Upper lobe of left lung (tissue), 6 donors: ENCODE measurements at regions not wholly inside any gene's neighbourhood (a gene's known extent, or its start where the extent isn't known, plus 50 kb on each side); places are given as distances from the start of the nearest gene placed in this dataset.

ENCODE experiments used
- ATAC-seq, 2 donors: fragments of 200-7000 bp; cut with Tn5 transposase; one replicate each; pipeline ENCODE4 v1.9.1; 2022; ENCODE audit warnings: mild to moderate bottlenecking in 2 of 2, moderate library complexity in 2 of 2; ENCODE audit not compliant: low FRiP score in 2 of 2
- DNase-seq, 2 donors: peaks; one replicate each; pipeline ENCODE4 v3.0.0-alpha.2; 2019 to 2020
- H3K27ac ChIP-seq, 4 donors: fragments of 200-600 bp; sonication (generic); one replicate each; pipeline ENCODE4 v1.5.1; 2016 to 2019
- H3K27me3 ChIP-seq, 4 donors: fragments of 200-600 bp; sonication (generic); one replicate each; pipeline ENCODE4 v1.5.1; 2017 to 2019
- H3K36me3 ChIP-seq, 4 donors: fragments of 200-600 bp; sonication (generic); one replicate each; pipeline ENCODE4 v1.5.1; 2016 to 2019
- H3K4me1 ChIP-seq, 4 donors: fragments of 200-600 bp; sonication (generic); one replicate each; pipeline ENCODE4 v1.5.1; 2018 to 2019
- H3K4me3 ChIP-seq, 4 donors: fragments of 200-600 bp; sonication (generic); one replicate each; pipeline ENCODE4 v1.5.1; 2017 to 2019; ENCODE audit warnings: mild to moderate bottlenecking in 2 of 4, moderate library complexity in 1 of 4
- H3K9me3 ChIP-seq, 4 donors: fragments of 200-600 bp; sonication (generic); one replicate each; pipeline ENCODE4 v1.5.1; 2018 to 2019
- EP300 ChIP-seq, 4 donors: sonication (generic); formaldehyde crosslinking; IDR thresholded peaks; one replicate each; pipeline ENCODE4 v1.5.1; 2017; ENCODE audit warnings: antibody characterized with exemption in 4 of 4, control low read depth in 2 of 4
- POLR2A ChIP-seq, 4 donors: fragments of 450-650 bp; IDR thresholded peaks; one replicate each; pipeline ENCODE4 v1.5.1; 2016 to 2017; ENCODE audit warnings: antibody characterized with exemption in 4 of 4, mild to moderate bottlenecking in 2 of 4
- POLR2AphosphoS5 ChIP-seq, 2 donors: sonication (generic); formaldehyde crosslinking; IDR thresholded peaks; one replicate each; pipeline ENCODE4 v1.5.1; 2017; ENCODE audit warnings: antibody characterized with exemption in 2 of 2
- WGBS, 2 donors: methylation state at CpG; one replicate each; pipeline ENCODE4 v1.1.5; 2017 to 2018; 5-methylcytosine and 5-hydroxymethylcytosine counted together
- TF ChIP-seq, protein P1 (sequence below), 6 experiments: fragments of 450-650 bp in 4 of 6; fragments of 200-600 bp in 2 of 6; sonication (generic) in 2 of 6; IDR thresholded peaks; one replicate each; pipeline ENCODE4 v1.5.1; 2016 to 2019; ENCODE audit warnings: antibody characterized with exemption in 6 of 6
- donor health status: DM: no; HTN: no; CAD: no; lungs with moderate emphysema.
- donor health status: DM: no; HTN: yes; CAD: no; lungs with severe emphysema.

DNA sequence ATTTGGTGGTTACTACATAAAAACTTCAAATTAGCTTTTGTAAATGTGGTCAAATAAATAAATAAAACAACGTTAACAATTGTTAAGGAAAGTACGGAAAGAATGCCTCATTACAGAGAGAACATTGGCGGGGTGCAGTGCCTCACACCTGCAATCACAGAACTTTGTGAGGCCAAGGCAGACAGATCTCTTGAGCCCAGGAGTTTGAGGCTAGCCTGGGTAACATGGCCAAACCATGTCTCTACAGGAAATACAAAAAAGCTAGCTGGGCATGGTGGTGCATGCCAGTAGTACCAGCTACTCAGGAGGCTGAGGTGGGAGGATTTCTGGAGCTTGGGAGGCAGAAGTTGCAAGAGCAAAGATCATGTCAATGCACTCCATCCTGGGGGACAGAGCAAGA is 59.4 kb upstream of the VPREB1 start:
- H3K9me3 ChIP-seq, result no peaks in the 10 kb centered on the region
- no peak overlapping the region for H3K27ac ChIP-seq
- WGBS, 2 donors, result 58 to 60% methylated on average over 3 of the region's 3 CpGs
- TF ChIP-seq POLR2AphosphoS5 (IDR thresholded peaks at IDR 0.05) (no peak), POLR2A (IDR thresholded peaks at IDR 0.05) (no peak), EP300 (IDR thresholded peaks at IDR 0.05) (no peak)
- H3K4me1 ChIP-seq, result no peaks in the 10 kb centered on the region
- H3K36me3 ChIP-seq, result no peaks in the 10 kb centered on the region
- H3K27me3 ChIP-seq, result no peaks in the 10 kb centered on the region
- DNase-seq (no peak), ATAC-seq (no peak)
- no peak overlapping the region for H3K4me3 ChIP-seq

DNA sequence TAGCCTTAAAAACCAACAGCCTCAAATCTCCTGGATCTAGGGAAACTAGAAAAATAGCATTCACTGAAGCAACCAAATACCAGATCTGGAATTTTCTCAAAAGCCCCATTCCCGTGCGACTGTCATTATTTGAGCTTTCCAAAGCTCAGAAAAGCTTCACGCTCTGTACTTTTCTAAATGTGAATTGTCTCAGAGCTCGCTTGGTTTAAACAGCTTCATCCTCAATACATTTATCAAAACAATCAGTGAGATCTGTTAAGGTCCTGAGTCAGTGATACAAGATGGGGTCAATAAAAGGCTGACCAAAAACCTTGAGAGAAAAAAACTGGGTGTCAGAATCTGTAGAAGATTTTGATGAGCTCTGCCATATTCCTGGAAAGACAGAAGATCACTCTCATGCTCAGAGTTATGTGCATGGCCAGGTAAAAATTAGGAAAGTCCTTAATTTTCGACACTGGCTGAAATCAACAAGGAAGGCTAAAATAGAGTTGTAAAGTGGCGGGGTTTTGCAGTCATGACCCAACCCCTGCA is 60.2 kb upstream of the VPREB1 start:
- Histone ChIP-seq H3K27me3 (no peaks in the 10 kb centered on the region), H3K4me1 (no peaks in the 10 kb centered on the region), H3K9me3 (no peaks in the 10 kb centered on the region), H3K36me3 (no peaks in the 10 kb centered on the region), H3K4me3 (no peak overlapping the region), H3K27ac (no peak overlapping the region)
- TF ChIP-seq, protein P1, sequence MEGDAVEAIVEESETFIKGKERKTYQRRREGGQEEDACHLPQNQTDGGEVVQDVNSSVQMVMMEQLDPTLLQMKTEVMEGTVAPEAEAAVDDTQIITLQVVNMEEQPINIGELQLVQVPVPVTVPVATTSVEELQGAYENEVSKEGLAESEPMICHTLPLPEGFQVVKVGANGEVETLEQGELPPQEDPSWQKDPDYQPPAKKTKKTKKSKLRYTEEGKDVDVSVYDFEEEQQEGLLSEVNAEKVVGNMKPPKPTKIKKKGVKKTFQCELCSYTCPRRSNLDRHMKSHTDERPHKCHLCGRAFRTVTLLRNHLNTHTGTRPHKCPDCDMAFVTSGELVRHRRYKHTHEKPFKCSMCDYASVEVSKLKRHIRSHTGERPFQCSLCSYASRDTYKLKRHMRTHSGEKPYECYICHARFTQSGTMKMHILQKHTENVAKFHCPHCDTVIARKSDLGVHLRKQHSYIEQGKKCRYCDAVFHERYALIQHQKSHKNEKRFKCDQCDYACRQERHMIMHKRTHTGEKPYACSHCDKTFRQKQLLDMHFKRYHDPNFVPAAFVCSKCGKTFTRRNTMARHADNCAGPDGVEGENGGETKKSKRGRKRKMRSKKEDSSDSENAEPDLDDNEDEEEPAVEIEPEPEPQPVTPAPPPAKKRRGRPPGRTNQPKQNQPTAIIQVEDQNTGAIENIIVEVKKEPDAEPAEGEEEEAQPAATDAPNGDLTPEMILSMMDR (IDR thresholded peaks at IDR 0.05), result no peak
- TF ChIP-seq POLR2A (IDR thresholded peaks at IDR 0.05) (no peak), EP300 (IDR thresholded peaks at IDR 0.05) (no peak), POLR2AphosphoS5 (IDR thresholded peaks at IDR 0.05) (no peak)
- ATAC-seq, result no peak
- WGBS, 2 donors, result 57 to 67% methylated on average over 6 of the region's 6 CpGs
- DNase-seq, result no peak

DNA sequence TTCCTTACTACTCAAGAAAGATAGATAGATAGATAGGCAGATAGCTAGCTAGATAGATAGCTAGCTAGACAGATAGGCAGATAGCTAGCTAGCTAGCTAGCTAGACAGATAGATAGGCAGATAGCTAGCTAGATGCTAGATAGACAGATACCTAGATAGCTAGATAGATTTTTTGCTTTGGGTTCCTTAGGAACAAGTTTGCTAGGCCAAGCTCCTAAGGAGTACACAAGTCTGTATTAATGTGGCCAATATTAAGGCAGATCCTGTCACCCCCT is 61.7 kb upstream of the VPREB1 start:
- no peak for ATAC-seq
- H3K9me3 ChIP-seq, result no peaks in the 10 kb centered on the region
- TF ChIP-seq POLR2AphosphoS5 (IDR thresholded peaks at IDR 0.05), result no peak
- no peak for TF ChIP-seq EP300 (IDR thresholded peaks at IDR 0.05)
- TF ChIP-seq POLR2A (IDR thresholded peaks at IDR 0.05), result no peak
- TF ChIP-seq, protein P1 (IDR thresholded peaks at IDR 0.05), result no peak

DNA sequence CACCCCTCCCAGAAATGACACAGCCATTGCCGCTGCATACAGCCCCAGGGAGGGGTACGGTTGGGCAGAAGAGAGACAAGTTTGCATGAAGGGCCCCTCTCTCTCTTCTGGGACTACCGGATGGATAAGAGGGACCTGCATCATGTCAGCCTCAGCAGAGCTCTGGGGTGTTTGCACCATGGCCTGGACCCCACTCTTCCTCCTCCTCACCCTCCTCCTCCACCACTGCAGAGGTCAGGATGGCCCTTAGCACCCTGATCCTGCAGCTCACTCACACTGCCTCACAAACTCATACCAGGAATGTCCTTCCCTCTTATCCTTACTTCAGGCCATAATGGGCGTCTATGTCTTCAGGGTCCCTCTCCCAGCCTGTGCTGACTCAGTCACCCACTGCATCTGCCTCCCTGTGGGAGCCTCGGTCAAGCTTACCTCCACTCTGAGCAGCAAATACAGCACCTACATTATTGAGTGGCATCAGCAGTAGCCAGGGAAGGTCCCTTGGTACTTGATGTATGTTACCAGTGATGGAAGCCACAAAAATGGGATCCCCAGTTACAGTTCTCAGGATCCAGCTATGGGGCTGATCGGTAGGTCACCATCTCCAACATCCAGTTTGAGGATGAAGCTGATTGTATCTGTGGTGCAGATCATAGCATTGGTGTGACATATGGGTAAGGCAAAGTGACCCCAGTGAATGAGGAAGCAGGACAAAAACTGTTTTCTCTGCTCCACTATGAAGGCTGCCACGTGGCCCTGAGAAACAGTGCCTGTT is 62.2 kb upstream of the VPREB1 start:
- no peak for DNase-seq
- peak in 1 of 2 donors; percentile 38 for ATAC-seq
- Histone ChIP-seq H3K36me3 (no peaks in the 10 kb centered on the region), H3K9me3 (no peaks in the 10 kb centered on the region), H3K27me3 (no peaks in the 10 kb centered on the region), H3K4me1 (no peaks in the 10 kb centered on the region), H3K27ac (no peak overlapping the region), H3K4me3 (no peak overlapping the region)
- no peak for TF ChIP-seq POLR2A (IDR thresholded peaks at IDR 0.05)
- TF ChIP-seq, protein P1 (IDR thresholded peaks at IDR 0.05), result no peak
- no peak for TF ChIP-seq POLR2AphosphoS5 (IDR thresholded peaks at IDR 0.05)
- TF ChIP-seq EP300 (IDR thresholded peaks at IDR 0.05), result no peak
- WGBS, 2 donors, result 70 to 85% methylated on average over 5 to 7 of the region's 7 CpGs

More for the DNA sequence above, 61.7 kb upstream of the VPREB1 start:
- H3K4me1 ChIP-seq, result no peaks in the 10 kb centered on the region
- no peaks in the 10 kb centered on the region for H3K27me3 ChIP-seq
- no peaks in the 10 kb centered on the region for H3K36me3 ChIP-seq
- no peak overlapping the region for H3K4me3 ChIP-seq
- no peak for DNase-seq
- H3K27ac ChIP-seq, result no peak overlapping the region

DNA sequence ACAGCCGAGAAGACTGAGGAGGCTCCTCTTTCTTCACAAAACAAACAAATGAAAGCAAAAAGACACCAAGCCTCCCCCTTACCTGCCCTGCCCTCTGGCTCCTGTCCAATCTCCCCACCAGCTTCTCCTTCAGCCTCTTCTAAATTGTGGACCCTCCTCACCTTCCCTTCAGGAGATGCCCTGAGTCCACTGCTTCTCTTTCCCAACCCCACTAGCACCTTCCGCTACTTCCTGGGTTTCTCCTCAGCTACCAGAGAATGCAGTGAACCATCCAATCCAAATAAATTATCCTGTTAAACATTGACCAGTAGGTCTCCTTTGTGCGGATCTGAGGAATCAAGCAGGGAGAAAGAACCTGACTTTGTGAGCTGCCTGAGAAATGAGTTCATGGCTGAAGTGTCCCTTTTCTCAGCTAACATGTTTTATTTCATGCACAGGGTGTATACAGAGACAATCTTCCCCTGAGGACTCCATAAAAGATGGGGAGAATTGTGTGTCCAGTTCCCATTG is 63.2 kb upstream of the VPREB1 start:
- no peak for DNase-seq
- H3K27me3 ChIP-seq, result no peaks in the 10 kb centered on the region
- no peak for ATAC-seq

More for the DNA sequence above, 63.2 kb upstream of the VPREB1 start:
- Histone ChIP-seq H3K4me1 (no peaks in the 10 kb centered on the region), H3K4me3 (no peak overlapping the region), H3K36me3 (no peaks in the 10 kb centered on the region), H3K27ac (no peak overlapping the region), H3K9me3 (no peaks in the 10 kb centered on the region)
- 55 to 66% methylated on average over 3 of the region's 3 CpGs for WGBS, 2 donors
- TF ChIP-seq, protein P1 (IDR thresholded peaks at IDR 0.05), result no peak
- TF ChIP-seq EP300 (IDR thresholded peaks at IDR 0.05) (no peak), POLR2AphosphoS5 (IDR thresholded peaks at IDR 0.05) (no peak), POLR2A (IDR thresholded peaks at IDR 0.05) (no peak)
